22Rv1 (cell line): ENCODE measurements at regions not wholly inside any gene's neighbourhood (a gene's known extent, or its start where the extent isn't known, plus 50 kb on each side); places are given as distances from the start of the nearest gene placed in this dataset.

Source experiments
- CTCF ChIP-seq: fragments of 450-650 bp; IDR thresholded peaks from 2 replicates; pipeline ENCODE4 v1.5.1; 2017; ENCODE audit warnings: mild to moderate bottlenecking
- ZFX ChIP-seq: fragments of 450-650 bp; IDR thresholded peaks from 2 replicates; pipeline ENCODE4 v1.6.1; 2017; ENCODE audit warnings: antibody characterized with exemption, borderline replicate concordance

- TF ChIP-seq CTCF (no peak), ZFX (no peak)
These were observed 525.1 kb downstream of the TCERG1L start for GRCh38 chr10:130786365-130786966.
